Liver (tissue), 2 donors: ENCODE measurements at regions not wholly inside any gene's neighbourhood (a gene's known extent, or its start where the extent isn't known, plus 50 kb on each side); places are given as distances from the start of the nearest gene placed in this dataset.

Experiments used
- CTCF ChIP-seq: fragments of 150-350 bp; IDR thresholded peaks from 2 replicates; pipeline ENCODE4 v1.5.1; 2017; ENCODE audit warnings: improper control_type of control experiment, low read depth, low read length; ENCODE audit not compliant: missing input control
- REST ChIP-seq: IDR thresholded peaks from 2 replicates; pipeline ENCODE4 v1.6.1; 2016; ENCODE audit warnings: antibody characterized with exemption, mild to moderate bottlenecking
- donor health status: healthy.

DNA sequence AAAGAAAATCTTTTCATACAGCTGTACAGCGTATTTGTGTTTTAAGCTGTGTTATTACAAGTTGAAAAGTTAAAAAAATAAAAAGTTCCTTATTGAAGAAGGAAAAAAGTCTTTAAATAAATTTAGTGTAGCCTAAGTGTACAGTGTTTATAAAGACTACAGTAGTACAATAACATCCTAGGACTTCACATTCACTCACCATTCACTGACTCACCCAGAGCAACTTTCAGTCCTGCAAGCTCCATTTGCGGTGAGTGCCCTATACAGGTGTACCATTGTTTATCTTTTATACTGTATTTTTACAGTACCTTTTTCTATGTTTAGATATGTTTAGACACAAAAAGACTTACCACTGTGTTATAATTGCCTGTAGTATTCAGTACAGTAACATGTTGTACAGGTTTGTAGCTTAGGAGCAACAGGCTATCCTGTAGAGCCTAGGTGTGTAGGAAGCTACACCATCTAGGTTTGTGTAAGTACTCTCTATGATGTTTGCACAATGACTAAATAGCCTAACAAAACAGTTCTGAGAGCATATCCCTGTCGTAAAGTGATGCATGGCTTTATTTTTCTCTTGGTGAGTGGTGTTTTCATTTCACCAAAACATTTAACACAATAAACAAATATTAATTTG lies 275.2 kb downstream of the DACT1 start:
- TF ChIP-seq CTCF (no peak), REST (no peak)
